Right lobe of liver (tissue), 6 donors: ENCODE measurements at regions not wholly inside any gene's neighbourhood (a gene's known extent, or its start where the extent isn't known, plus 50 kb on each side); places are given as distances from the start of the nearest gene placed in this dataset.
A peak's percentile ranks its signal among the peaks of the same experiment; 100 is the strongest.
"Not testable (repeated sequence)": the region's sequence is repeated elsewhere in the genome, so short reads cannot be mapped to it uniquely, and the experiment has no call there.

ENCODE experiments used
- ATAC-seq, 4 donors: fragments of 200-7000 bp; cut with Tn5 transposase; one replicate each; pipeline ENCODE4 v1.9.1; 2020; ENCODE audit warnings: mild to moderate bottlenecking in 4 of 4, moderate library complexity in 4 of 4
- DNase-seq, 3 donors: peaks; one replicate each; pipeline ENCODE4 v3.0.0-alpha.2; 2020
- H3K27ac ChIP-seq, 3 donors: fragments of 200-600 bp; one replicate each; pipeline ENCODE4 v1.8.0; 2022
- H3K27me3 ChIP-seq, 2 donors: fragments of 200-600 bp; one replicate each; pipeline ENCODE4 v1.8.0; 2022
- H3K36me3 ChIP-seq, 4 donors: fragments of 200-600 bp; sonication (generic) in 1 of 4; one replicate each; pipeline versions ENCODE4 v1.5.1 to v1.8.0; 2017 to 2022; ENCODE audit warnings: control low read depth in 1 of 4
- H3K4me1 ChIP-seq, 4 donors: fragments of 200-600 bp; sonication (generic) in 1 of 4; one replicate each; pipeline versions ENCODE4 v1.5.1 to v1.8.0; 2017 to 2022; ENCODE audit warnings: control low read depth in 1 of 4
- H3K4me3 ChIP-seq, 3 donors: fragments of 200-600 bp; one replicate each; pipeline ENCODE4 v1.8.0; 2022
- H3K9me3 ChIP-seq, 4 donors: fragments of 200-600 bp; sonication (generic) in 1 of 4; one replicate each; pipeline versions ENCODE4 v1.5.1 to v1.8.0; 2017 to 2022; ENCODE audit warnings: control low read depth in 1 of 4
- POLR2A ChIP-seq: fragments of 450-650 bp; IDR thresholded peaks from one replicate; pipeline ENCODE4 v1.6.1; 2017; ENCODE audit warnings: antibody characterized with exemption, mild to moderate bottlenecking
- WGBS: methylation state at CpG from one replicate; pipeline ENCODE4 v1.1.6; 2018; ENCODE audit warnings: low coverage, low lambda C conversion rate; ENCODE audit not compliant: insufficient coverage; ENCODE audit errors: missing lambda C conversion rate; 5-methylcytosine and 5-hydroxymethylcytosine counted together
- intact Hi-C, 2 donors: fragments of 100-400 bp; cut with DNase I; formaldehyde crosslinking; loops; one replicate each; pipeline versions ENCODE4 v1.11.2 to v1.14.1; 2022
- TF ChIP-seq, protein P1 (sequence below), 4 donors: fragments of 200-600 bp in 3 of 4; fragments of 450-650 bp in 1 of 4; IDR thresholded peaks; one replicate each; pipeline versions ENCODE4 v1.5.1 to v1.8.0; 2016 to 2022; ENCODE audit warnings: antibody characterized with exemption in 4 of 4, mild to moderate bottlenecking in 2 of 4
- donor health status: DM: no; HTN: yes; CAD: no.
- donor health status: DM: no; HTN: no; CAD: no.
- donor health status: DM: no; HTN: no; CAD: no.
- donor health status: DM: no; HTN: yes; CAD: no.
- donor health status: DM: no; HTN: yes; CAD: no.

DNA sequence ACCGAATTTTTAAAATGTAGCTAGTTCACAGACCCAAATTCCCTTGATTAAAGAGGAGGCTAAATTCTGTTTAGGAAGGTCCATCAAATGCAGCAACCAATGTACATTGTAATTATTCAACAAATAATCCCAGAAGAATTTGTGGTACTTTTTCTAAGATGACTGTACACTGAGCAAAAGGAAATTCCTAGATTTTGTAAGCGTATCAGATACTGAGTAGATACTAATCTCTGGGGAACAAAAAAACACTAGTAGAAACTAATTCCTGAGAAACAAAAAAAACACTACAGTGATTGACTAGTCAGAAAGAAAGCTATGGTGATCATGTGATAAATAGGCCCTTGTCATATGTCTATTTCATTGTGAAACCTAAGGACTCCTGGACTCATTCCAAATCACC lies 246.1 kb downstream of the PCDH17 start:
- no peak overlapping the region for H3K27ac ChIP-seq
- H3K4me3 ChIP-seq: no peak overlapping the region
- intact Hi-C loops: no loop called here
- no peaks in the 10 kb centered on the region for H3K27me3 ChIP-seq
- H3K36me3 ChIP-seq: no peaks in the 10 kb centered on the region
- ATAC-seq (no peak), DNase-seq (no peak)
- no peak for TF ChIP-seq POLR2A
- TF ChIP-seq, protein P1, sequence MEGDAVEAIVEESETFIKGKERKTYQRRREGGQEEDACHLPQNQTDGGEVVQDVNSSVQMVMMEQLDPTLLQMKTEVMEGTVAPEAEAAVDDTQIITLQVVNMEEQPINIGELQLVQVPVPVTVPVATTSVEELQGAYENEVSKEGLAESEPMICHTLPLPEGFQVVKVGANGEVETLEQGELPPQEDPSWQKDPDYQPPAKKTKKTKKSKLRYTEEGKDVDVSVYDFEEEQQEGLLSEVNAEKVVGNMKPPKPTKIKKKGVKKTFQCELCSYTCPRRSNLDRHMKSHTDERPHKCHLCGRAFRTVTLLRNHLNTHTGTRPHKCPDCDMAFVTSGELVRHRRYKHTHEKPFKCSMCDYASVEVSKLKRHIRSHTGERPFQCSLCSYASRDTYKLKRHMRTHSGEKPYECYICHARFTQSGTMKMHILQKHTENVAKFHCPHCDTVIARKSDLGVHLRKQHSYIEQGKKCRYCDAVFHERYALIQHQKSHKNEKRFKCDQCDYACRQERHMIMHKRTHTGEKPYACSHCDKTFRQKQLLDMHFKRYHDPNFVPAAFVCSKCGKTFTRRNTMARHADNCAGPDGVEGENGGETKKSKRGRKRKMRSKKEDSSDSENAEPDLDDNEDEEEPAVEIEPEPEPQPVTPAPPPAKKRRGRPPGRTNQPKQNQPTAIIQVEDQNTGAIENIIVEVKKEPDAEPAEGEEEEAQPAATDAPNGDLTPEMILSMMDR (IDR thresholded peaks at IDR 0.05): no peak
- no peaks in the 10 kb centered on the region for H3K4me1 ChIP-seq
- WGBS: 70% methylated on average over 2 of the region's 2 CpGs
- no peaks in the 10 kb centered on the region for H3K9me3 ChIP-seq

DNA sequence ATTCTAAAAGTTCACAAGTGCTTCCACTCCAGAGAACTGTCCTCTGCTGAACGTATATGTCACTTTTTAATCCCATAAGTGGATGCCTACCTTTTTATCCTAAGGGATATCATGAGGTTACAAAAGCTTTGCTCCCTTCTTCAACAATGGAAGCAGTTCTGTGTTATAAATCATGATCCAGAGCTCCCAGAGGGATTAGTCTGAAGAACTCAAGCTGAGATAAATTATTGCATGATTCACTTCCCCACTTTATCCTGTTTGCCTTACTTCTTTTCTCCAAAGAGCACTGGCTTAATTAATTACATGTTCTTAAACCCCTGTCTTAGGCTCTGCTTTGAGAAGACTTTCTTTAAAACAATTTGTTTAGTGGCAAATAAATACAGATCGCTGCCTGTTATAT lies 246.7 kb downstream of the PCDH17 start:
- DNase-seq (no peak), ATAC-seq (no peak)
- Histone ChIP-seq H3K27me3 (no peaks in the 10 kb centered on the region), H3K9me3 (no peaks in the 10 kb centered on the region), H3K36me3 (no peaks in the 10 kb centered on the region), H3K4me1 (no peaks in the 10 kb centered on the region), H3K4me3 (no peak overlapping the region), H3K27ac (no peak overlapping the region)
- WGBS: 50% methylated on average over 2 of the region's 2 CpGs
- intact Hi-C loops: no loop called here
- no peak for TF ChIP-seq POLR2A
- TF ChIP-seq, protein P1 (IDR thresholded peaks at IDR 0.05): no peak

DNA sequence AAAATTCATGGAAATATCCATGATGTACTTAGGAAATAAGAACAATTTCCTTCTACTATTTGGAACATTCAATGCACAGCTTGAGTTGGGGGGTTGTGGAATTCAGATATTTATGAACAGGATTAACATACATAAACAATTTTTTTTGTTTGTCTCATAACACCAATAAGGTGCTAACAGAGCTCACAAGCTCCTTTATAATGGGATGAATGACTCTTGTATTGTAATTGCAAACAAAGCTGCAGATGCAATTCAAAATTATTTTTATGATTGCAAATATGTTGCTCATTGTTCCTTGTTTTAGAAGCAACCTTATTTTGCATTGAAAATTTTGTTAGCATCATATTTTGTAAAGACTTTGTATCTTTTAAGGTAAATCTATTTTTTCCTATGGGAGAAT lies 265.7 kb downstream of the PCDH17 start:
- Histone ChIP-seq H3K36me3 (no peaks in the 10 kb centered on the region), H3K4me3 (no peak overlapping the region), H3K27ac (no peak overlapping the region), H3K27me3 (no peaks in the 10 kb centered on the region), H3K9me3 (no peaks in the 10 kb centered on the region), H3K4me1 (no peaks in the 10 kb centered on the region)
- no peak for ATAC-seq
- no peak for DNase-seq
- no peak for TF ChIP-seq POLR2A
- TF ChIP-seq, protein P1 (IDR thresholded peaks at IDR 0.05): no peak
- intact Hi-C loops: no loop called here

DNA sequence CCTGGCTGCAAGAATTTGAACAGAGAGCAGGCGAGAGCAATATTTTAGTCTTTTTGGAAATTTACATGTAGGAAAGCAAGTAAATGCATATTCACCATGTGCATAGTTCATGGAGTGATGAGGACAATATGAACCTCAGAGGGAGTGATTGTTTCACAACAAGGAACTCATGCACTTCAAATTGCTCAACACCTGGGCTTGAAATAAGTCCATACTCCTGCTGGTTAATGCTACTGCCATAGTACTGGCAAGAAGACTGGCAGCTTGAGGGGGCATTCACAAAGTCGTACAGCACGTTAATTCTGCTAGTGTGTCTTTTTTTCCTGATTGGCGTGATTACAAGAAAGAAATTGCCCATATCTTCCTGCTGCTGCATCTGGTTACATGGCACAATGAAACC lies 267.6 kb downstream of the PCDH17 start:
- H3K4me3 ChIP-seq: no peak overlapping the region
- intact Hi-C loops: no loop called here
- 52% methylated on average over 4 of the region's 4 CpGs for WGBS
- DNase-seq: no peak
- no peaks in the 10 kb centered on the region for H3K27me3 ChIP-seq
- ATAC-seq: no peak
- no peak overlapping the region for H3K27ac ChIP-seq
- H3K4me1 ChIP-seq: no peaks in the 10 kb centered on the region
- H3K36me3 ChIP-seq: no peaks in the 10 kb centered on the region
- H3K9me3 ChIP-seq: no peaks in the 10 kb centered on the region
- TF ChIP-seq, protein P1 (IDR thresholded peaks at IDR 0.05): no peak
- no peak for TF ChIP-seq POLR2A

DNA sequence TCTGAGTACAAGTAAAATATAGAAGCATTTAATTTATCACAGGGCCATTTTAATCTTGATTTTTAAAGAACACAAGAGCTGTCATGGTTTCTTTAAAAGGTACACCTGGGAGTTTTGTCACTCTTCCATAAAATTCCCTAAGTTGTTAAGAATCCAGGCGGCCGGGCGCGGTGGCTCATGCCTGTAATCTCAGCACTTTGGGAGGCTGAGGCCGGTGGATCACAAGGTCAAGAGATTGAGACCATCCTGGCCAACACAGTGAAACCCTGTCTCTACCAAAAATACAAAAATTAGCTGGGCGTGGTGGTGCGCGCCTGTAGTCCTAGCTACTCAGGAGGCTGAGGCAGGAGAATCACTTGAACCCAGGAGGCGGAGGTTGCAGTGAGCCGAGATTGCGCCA lies 278.3 kb downstream of the PCDH17 start:
- H3K4me1 ChIP-seq, intact Hi-C loops, H3K36me3 ChIP-seq, H3K9me3 ChIP-seq, H3K27me3 ChIP-seq, H3K27ac ChIP-seq, H3K4me3 ChIP-seq, ATAC-seq: not testable (repeated sequence)
- DNase-seq: peak in 1 of 3 donors; percentile 28
- WGBS: 74% methylated on average over 11 of the region's 11 CpGs
